ENCODE measurements at regions not wholly inside any gene's neighbourhood (a gene's known extent, or its start where the extent isn't known, plus 50 kb on each side); places are given as distances from the start of the nearest gene placed in this dataset.

DNA sequence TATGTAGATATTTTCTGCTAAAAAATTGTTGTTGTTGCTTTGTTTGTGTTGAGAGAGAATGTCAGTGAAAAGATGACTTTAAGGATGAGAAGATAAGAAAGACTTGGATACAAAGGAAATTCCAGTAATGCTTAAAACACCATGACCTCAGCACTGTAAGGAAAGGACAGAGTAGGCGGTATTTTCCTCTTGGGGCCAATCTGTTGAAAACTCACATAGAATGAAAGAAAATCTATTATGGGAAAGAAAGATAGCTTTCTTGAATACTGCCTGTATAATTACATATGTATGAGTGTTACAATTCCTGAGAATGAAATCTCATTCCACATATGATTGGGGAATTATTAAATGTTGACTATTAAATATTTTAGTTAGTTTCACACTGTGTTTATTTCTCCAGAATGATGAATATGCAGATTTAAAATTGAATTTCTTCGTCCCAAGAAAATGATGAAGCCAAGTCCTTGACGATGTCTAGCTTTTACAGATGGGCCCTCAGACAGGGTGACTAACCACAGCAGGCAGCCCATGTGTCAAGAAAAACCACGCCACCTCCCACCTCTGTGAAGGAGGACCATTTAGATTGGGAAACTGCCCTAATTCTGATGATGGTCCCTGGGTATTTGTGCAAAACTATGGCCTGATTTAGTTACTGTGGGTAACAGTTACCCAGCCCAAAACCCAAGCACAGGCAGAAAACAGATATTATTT is 49.7 kb upstream of the LMO4 start:
- TF ChIP-seq, protein P1, sequence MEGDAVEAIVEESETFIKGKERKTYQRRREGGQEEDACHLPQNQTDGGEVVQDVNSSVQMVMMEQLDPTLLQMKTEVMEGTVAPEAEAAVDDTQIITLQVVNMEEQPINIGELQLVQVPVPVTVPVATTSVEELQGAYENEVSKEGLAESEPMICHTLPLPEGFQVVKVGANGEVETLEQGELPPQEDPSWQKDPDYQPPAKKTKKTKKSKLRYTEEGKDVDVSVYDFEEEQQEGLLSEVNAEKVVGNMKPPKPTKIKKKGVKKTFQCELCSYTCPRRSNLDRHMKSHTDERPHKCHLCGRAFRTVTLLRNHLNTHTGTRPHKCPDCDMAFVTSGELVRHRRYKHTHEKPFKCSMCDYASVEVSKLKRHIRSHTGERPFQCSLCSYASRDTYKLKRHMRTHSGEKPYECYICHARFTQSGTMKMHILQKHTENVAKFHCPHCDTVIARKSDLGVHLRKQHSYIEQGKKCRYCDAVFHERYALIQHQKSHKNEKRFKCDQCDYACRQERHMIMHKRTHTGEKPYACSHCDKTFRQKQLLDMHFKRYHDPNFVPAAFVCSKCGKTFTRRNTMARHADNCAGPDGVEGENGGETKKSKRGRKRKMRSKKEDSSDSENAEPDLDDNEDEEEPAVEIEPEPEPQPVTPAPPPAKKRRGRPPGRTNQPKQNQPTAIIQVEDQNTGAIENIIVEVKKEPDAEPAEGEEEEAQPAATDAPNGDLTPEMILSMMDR (IDR thresholded peaks at IDR 0.05; ENCODE audit: low read length): no peak
- no peak for TF ChIP-seq EZH2 (IDR thresholded peaks at IDR 0.05; ENCODE audit: borderline replicate concordance, low read length)

All from OCI-LY1 (cell line).